Spleen (tissue), 11 donors: ENCODE measurements at regions not wholly inside any gene's neighbourhood (a gene's known extent, or its start where the extent isn't known, plus 50 kb on each side); places are given as distances from the start of the nearest gene placed in this dataset.

Experiments used
- DNase-seq: peaks from one replicate; pipeline ENCODE4 v3.0.0-alpha.2; 2020
- H3K27ac ChIP-seq, 8 donors: fragments of 200-600 bp; sonication (generic) in 7 of 8; 1 replicate in 4 of 8; 2 replicates in 4 of 8; pipeline versions ENCODE4 v1.5.0 to v1.8.0; 2016 to 2021; ENCODE audit warnings: inconsistent platforms in 4 of 8, mild to moderate bottlenecking in 4 of 8, moderate library complexity in 1 of 8
- H3K27me3 ChIP-seq, 7 donors: fragments of 200-600 bp; sonication (generic) in 6 of 7; replicated peaks in 1 of 7; 1 replicate in 4 of 7; 2 replicates in 3 of 7; pipeline versions ENCODE4 v1.5.0 to v1.8.0; 2016 to 2021; ENCODE audit warnings: inconsistent platforms in 3 of 7, mild to moderate bottlenecking in 1 of 7
- H3K36me3 ChIP-seq, 6 donors: fragments of 200-600 bp; sonication (generic) in 5 of 6; 1 replicate in 4 of 6; 2 replicates in 2 of 6; pipeline versions ENCODE4 v1.5.0 to v1.8.0; 2016 to 2021; ENCODE audit warnings: inconsistent platforms in 2 of 6
- H3K4me1 ChIP-seq, 6 donors: fragments of 200-600 bp; sonication (generic) in 5 of 6; 1 replicate in 3 of 6; 2 replicates in 3 of 6; pipeline versions ENCODE4 v1.5.0 to v1.8.0; 2016 to 2021; ENCODE audit warnings: inconsistent platforms in 3 of 6
- H3K4me3 ChIP-seq, 8 donors: fragments of 200-600 bp; sonication (generic) in 7 of 8; 1 replicate in 4 of 8; 2 replicates in 4 of 8; pipeline versions ENCODE4 v1.5.0 to v1.8.0; 2016 to 2021; ENCODE audit warnings: inconsistent platforms in 4 of 8, mild to moderate bottlenecking in 4 of 8, moderate library complexity in 2 of 8
- H3K9me3 ChIP-seq, 8 donors: fragments of 200-600 bp; sonication (generic) in 7 of 8; 1 replicate in 4 of 8; 2 replicates in 4 of 8; pipeline versions ENCODE4 v1.5.0 to v1.8.0; 2016 to 2021; ENCODE audit warnings: inconsistent platforms in 4 of 8
- POLR2A ChIP-seq, 3 donors: fragments of 450-650 bp; IDR thresholded peaks; one replicate each; pipeline ENCODE4 v1.5.1; 2017; ENCODE audit warnings: antibody characterized with exemption in 3 of 3, mild to moderate bottlenecking in 1 of 3
- POLR2AphosphoS5 ChIP-seq, 3 donors: sonication (generic); formaldehyde crosslinking; IDR thresholded peaks; one replicate each; pipeline ENCODE4 v1.5.1; 2017; ENCODE audit warnings: antibody characterized with exemption in 3 of 3
- WGBS, 5 donors: extraction: QIAGEN DNeasy Blood & Tissue Kit in 3 of 5; methylation state at CpG; one replicate each; pipeline versions ENCODE4 v1.1.5 to v1.1.7; 2013 to 2018; 5-methylcytosine and 5-hydroxymethylcytosine counted together
- intact Hi-C: fragments of 100-400 bp; cut with DNase I; formaldehyde crosslinking; loops from one replicate; pipeline ENCODE4 v1.15.0; 2023; ENCODE audit warnings: low total_unique reads
- TF ChIP-seq, protein P1 (sequence below), 11 experiments: fragments of 200-600 bp in 7 of 11; fragments of 450-650 bp in 4 of 11; sonication (generic) in 4 of 11; IDR thresholded peaks in 8 of 11; conservative IDR thresholded peaks in 3 of 11; 1 replicate in 7 of 11; 2 replicates in 4 of 11; pipeline versions ENCODE4 v1.4.0 to v1.8.0; 2016 to 2021; ENCODE audit warnings: antibody characterized with exemption in 11 of 11, inconsistent platforms in 4 of 11, mild to moderate bottlenecking in 1 of 11
- donor health status: healthy with polysubstance abuse.
- donor health status: DM: no; HTN: no; CAD: no; lungs with moderate emphysema.
- donor health status: DM: no; HTN: no; CAD: no.
- donor health status: Bipolar disorder and iron deficiency.
- donor health status: healthy.
- donor health status: DM: no; HTN: no; CAD: no.
- donor health status: DM: yes; HTN: yes; CAD: no.

DNA sequence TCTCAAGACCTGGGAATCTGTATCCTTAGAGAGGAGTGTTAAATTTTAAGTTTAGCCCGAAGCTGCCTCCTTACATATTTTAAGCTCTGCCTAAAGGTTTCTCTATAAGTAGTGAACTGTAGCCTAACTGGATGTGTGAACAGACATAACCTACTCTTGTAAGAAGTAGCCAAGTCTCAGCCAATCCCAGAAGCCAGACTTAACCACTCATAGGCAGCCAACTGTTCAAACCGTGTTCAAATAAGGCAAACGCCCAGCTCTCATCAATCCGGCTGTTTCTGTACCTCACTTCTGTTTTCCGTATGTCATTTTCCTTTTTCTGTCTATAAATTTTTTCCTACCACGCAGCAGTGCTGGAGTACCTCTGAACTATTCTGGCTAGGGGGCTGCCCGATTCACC, 58.7 kb upstream of the HRH2 start:
- Histone ChIP-seq H3K9me3 (no peaks in the 10 kb centered on the region), H3K4me1 (no peaks in the 10 kb centered on the region), H3K36me3 (no peaks in the 10 kb centered on the region), H3K27ac (no peak overlapping the region), H3K27me3 (peaks cover 0 to 30% (median 0%) of the 10 kb centered on the region in 7 donors), H3K4me3 (no peak overlapping the region)
- TF ChIP-seq POLR2A (IDR thresholded peaks at IDR 0.05) (no peak), POLR2AphosphoS5 (IDR thresholded peaks at IDR 0.05) (no peak)
- TF ChIP-seq, protein P1, sequence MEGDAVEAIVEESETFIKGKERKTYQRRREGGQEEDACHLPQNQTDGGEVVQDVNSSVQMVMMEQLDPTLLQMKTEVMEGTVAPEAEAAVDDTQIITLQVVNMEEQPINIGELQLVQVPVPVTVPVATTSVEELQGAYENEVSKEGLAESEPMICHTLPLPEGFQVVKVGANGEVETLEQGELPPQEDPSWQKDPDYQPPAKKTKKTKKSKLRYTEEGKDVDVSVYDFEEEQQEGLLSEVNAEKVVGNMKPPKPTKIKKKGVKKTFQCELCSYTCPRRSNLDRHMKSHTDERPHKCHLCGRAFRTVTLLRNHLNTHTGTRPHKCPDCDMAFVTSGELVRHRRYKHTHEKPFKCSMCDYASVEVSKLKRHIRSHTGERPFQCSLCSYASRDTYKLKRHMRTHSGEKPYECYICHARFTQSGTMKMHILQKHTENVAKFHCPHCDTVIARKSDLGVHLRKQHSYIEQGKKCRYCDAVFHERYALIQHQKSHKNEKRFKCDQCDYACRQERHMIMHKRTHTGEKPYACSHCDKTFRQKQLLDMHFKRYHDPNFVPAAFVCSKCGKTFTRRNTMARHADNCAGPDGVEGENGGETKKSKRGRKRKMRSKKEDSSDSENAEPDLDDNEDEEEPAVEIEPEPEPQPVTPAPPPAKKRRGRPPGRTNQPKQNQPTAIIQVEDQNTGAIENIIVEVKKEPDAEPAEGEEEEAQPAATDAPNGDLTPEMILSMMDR (IDR thresholded peaks at IDR 0.05 in 8 of 11, conservative IDR thresholded peaks at IDR 0.05 in 3 of 11) = no peak
- intact Hi-C loops = no loop called here
- whole genome bisulfite sequencing, 5 donors = 57 to 75% (median 66%) methylated on average over 7 of the region's 7 CpGs
- no peak for DNase-seq

DNA sequence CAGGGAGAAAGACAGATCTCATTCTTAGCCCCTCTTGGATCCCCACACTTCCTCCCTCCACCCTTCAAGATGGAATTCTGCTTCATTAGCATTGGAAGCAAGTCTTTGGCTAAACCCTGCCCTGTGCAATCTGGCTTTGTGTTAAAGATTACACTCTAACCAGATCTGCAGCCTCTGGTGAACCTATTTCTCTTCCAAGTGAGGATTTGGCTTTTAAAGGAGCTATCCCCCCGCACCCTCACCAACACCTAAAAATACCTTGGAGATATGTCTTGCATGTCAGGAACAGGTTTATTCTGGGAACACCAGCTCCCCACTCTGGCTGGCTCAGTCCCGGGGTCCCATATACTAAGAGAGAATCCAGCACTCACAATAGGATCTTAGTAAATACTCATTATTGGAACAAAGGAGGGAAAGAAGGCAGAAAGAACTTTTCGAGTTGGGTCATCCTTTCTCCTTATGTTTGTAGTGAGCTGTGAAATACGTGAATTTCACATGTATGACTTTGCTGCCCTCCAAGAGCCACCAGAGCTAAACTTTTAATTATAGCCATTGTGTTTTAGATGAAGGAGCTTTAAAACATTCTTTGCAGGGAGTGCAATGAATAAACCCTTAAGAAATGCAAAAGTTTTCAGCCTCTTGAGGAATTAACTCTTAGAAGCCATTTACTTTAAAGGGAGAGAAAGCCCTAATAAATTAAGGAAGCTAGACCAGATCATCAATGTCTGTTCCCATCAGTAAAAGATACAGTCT, 53.7 kb upstream of the HRH2 start:
- Histone ChIP-seq H3K27me3 (peaks cover 0 to 11% (median 0%) of the 10 kb centered on the region in 7 donors), H3K4me1 (no peaks in the 10 kb centered on the region), H3K9me3 (no peaks in the 10 kb centered on the region), H3K4me3 (no peak overlapping the region), H3K27ac (no peak overlapping the region), H3K36me3 (no peaks in the 10 kb centered on the region)
- intact Hi-C loops = no loop called here
- no peak for DNase-seq
- 46 to 69% (median 59%) methylated on average over 4 of the region's 4 CpGs for WGBS, 5 donors
- TF ChIP-seq, protein P1 (IDR thresholded peaks at IDR 0.05 in 8 of 11, conservative IDR thresholded peaks at IDR 0.05 in 3 of 11) = no peak
- TF ChIP-seq POLR2A (IDR thresholded peaks at IDR 0.05) (no peak), POLR2AphosphoS5 (IDR thresholded peaks at IDR 0.05) (no peak)

DNA sequence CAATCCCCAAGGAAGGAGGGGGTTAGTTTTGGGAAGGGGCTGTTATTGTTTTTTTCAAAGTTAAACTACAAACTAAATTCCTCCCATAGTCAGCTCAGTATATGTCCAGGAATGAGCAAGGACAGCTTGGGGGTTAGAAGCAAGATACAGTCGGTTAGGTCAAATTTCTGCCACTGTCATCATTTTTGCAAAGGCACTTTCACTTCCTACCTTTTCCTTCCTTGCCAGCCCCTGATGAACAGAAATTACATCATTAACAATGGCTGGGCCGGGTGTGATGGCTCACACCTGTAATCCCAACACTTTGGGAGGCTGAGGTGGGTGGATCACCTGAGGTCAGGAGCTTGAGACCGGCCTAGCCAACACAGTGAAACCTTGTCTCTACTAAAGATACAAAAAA, 51.5 kb upstream of the HRH2 start:
- H3K27me3 ChIP-seq = peaks cover 0 to 11% (median 0%) of the 10 kb centered on the region in 7 donors
- no peak for TF ChIP-seq POLR2A (IDR thresholded peaks at IDR 0.05)
- TF ChIP-seq POLR2AphosphoS5 (IDR thresholded peaks at IDR 0.05) = no peak
- TF ChIP-seq, protein P1 (IDR thresholded peaks at IDR 0.05 in 8 of 11, conservative IDR thresholded peaks at IDR 0.05 in 3 of 11) = no peak
- intact Hi-C loops = no loop called here
- H3K4me1 ChIP-seq = no peaks in the 10 kb centered on the region
- H3K4me3 ChIP-seq = no peak overlapping the region
- H3K36me3 ChIP-seq = no peaks in the 10 kb centered on the region
- H3K27ac ChIP-seq = no peak overlapping the region
- WGBS, 5 donors = 65 to 77% (median 69%) methylated on average over 3 of the region's 3 CpGs
- no peaks in the 10 kb centered on the region for H3K9me3 ChIP-seq
- no peak for DNase-seq
